ENCODE measurements at regions not wholly inside any gene's neighbourhood (a gene's known extent, or its start where the extent isn't known, plus 50 kb on each side); places are given as distances from the start of the nearest gene placed in this dataset.

DNA sequence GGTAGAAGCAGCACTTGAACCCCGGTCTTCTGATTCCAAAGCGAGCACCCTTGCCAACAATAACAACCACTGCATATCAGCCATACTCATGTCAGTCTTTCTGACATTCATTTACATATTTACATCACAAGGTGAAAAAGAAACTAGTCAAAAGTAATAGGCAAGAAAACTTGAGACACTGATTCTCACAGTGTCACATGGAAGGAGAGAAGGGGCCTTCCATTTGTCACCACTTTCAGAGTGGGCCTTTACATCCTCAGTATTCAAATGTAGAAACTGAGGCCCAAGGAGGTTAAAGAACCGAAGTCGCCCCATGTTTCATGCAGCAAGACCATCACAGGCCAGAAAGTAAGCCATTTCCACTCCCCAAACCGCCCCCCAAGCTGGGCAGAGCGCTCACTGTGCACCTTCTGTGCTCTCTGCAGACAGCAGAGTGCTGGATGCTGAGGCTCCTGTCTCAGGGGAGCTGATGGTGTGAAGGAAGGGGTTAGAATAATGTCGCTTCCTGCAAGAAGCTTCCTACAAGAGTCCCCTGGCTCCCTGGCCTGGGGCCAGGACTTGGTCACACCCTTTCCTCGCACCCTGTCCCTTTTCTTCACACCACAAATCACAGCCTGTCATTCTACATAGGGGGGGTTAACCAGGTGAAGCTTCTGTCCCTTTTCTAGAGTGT is 260.1 kb downstream of the UACA start:
- H3K9me3 ChIP-seq (ENCODE audit: insufficient read depth in 2 of 2, low read depth in 1 of 2, low read length in 1 of 2) = no peaks in the 10 kb centered on the region
- H3K4me3 ChIP-seq (ENCODE audit: extremely low read depth in 1 of 4, insufficient read depth in 2 of 4, low read depth in 3 of 4, low read length in 4 of 4) = no peak overlapping the region
- no peaks in the 10 kb centered on the region for H3K79me1 ChIP-seq (ENCODE audit: low read depth, low read length)
- no peak overlapping the region for H3K4ac ChIP-seq (replicated peaks; ENCODE audit: insufficient read length, low read depth, low read length)
- H2BK15ac ChIP-seq (ENCODE audit: low read length) = no peak overlapping the region
- no peak overlapping the region for H2BK5ac ChIP-seq (ENCODE audit: low read depth, low read length)
- no peak overlapping the region for H3K14ac ChIP-seq (ENCODE audit: insufficient read length)
- H2BK20ac ChIP-seq (ENCODE audit: low read length) = no peak overlapping the region
- H3K9ac ChIP-seq (replicated peaks in 1 of 4; ENCODE audit: extremely low read depth in 1 of 4, low read depth in 3 of 4, low read length in 3 of 4) = no peak overlapping the region
- no peak overlapping the region; the same call in 1 of the 2 replicates for H3K18ac ChIP-seq (ENCODE audit: extremely low read depth, low read length)
- H3K23ac ChIP-seq (ENCODE audit: insufficient read length) = no peak overlapping the region
- 91% methylated on average over 8 of the region's 8 CpGs; no CpG with 5 or more reads in 1 of the 2 experiments for WGBS, 2 experiments (ENCODE audit: extremely low coverage in 1 of 2, insufficient coverage in 1 of 2, insufficient read length in 1 of 2, insufficient replicate concordance in 2 of 2, low coverage in 1 of 2, low lambda C conversion rate in 2 of 2, missing lambda C conversion rate in 1 of 2)
- no peaks in the 10 kb centered on the region for H4K20me1 ChIP-seq (replicated peaks in 1 of 2; ENCODE audit: control insufficient read depth in 1 of 2, insufficient read depth in 2 of 2, low read length in 2 of 2)
- H3K27me3 ChIP-seq (replicated peaks in 1 of 4; ENCODE audit: control insufficient read depth in 3 of 4, extremely low read depth in 1 of 4, insufficient read depth in 3 of 4, low read length in 3 of 4) = no peaks in the 10 kb centered on the region
- H3K56ac ChIP-seq (replicated peaks; ENCODE audit: insufficient read length, low read depth, low read length) = no peak overlapping the region
- no peak for FAIRE-seq
- H2BK12ac ChIP-seq (ENCODE audit: low read depth, low read length) = peak overlapping the region; percentile 50; the same call in 1 of the 2 replicates
- H3K36me3 ChIP-seq (ENCODE audit: control insufficient read depth in 2 of 4, insufficient read depth in 4 of 4, low read length in 3 of 4) = no peaks in the 10 kb centered on the region
- no peak overlapping the region for H4K8ac ChIP-seq (ENCODE audit: extremely low read depth, insufficient read depth, low read length)
- ChIA-PET CTCF (ENCODE audit: partially characterized antibody) (interaction anchor here (1.1 to 3.8 kb wide), 7 partner anchors 7 to 1024 kb away, joined by 3 to 20 read pairs (median 5); no protein-coding TSS in a partner anchor), POLR2A (ENCODE audit: partially characterized antibody) (no interaction called here)
- H2AFZ ChIP-seq (ENCODE audit: low read length) = no peak overlapping the region
- H2AK5ac ChIP-seq (ENCODE audit: low read depth, low read length) = no peak overlapping the region
- H3K27ac ChIP-seq (ENCODE audit: low read depth, low read length) = no peak overlapping the region
- H3K79me2 ChIP-seq (ENCODE audit: control insufficient read depth in 1 of 2, insufficient read depth in 2 of 2, low read length in 2 of 2) = no peaks in the 10 kb centered on the region
- H3K23me2 ChIP-seq (ENCODE audit: low read depth, low read length) = no peaks in the 10 kb centered on the region
- H2BK120ac ChIP-seq (replicated peaks; ENCODE audit: low read depth, low read length) = no peak overlapping the region
- peaks cover 9 to 23% (median 18%) of the 10 kb centered on the region in 4 experiments for H3K4me1 ChIP-seq (replicated peaks in 1 of 4; ENCODE audit: control insufficient read depth in 3 of 4, insufficient read depth in 4 of 4, low read length in 3 of 4)
- no peak overlapping the region for H4K91ac ChIP-seq (replicated peaks; ENCODE audit: insufficient read length, low read length)
- DNase-seq (ENCODE audit: low read depth in 1 of 2, low spot score in 2 of 2) = no peak
- H3K4me2 ChIP-seq (ENCODE audit: insufficient read depth in 1 of 2, low read depth in 2 of 2, low read length in 2 of 2) = no peak overlapping the region
- no peak overlapping the region for H4K5ac ChIP-seq (ENCODE audit: insufficient read length, low read depth, low read length)
- TF ChIP-seq ASH2L (IDR thresholded peaks at IDR 0.05; ENCODE audit: low read length) (no peak), EGR1 (IDR thresholded peaks at IDR 0.05; ENCODE audit: borderline replicate concordance, low read depth, low read length) (no peak), CBX5 (IDR thresholded peaks at IDR 0.05; ENCODE audit: low read depth, low read length) (no peak), HDAC2 (IDR thresholded peaks at IDR 0.05; ENCODE audit: borderline replicate concordance in 1 of 2, low read depth in 2 of 2, low read length in 2 of 2) (no peak), SRF (IDR thresholded peaks at IDR 0.05; ENCODE audit: low read depth, low read length) (no peak), EP300 (IDR thresholded peaks at IDR 0.05; ENCODE audit: borderline replicate concordance in 1 of 2, low read depth in 2 of 2, low read length in 2 of 2) (no peak), RXRA (IDR thresholded peaks at IDR 0.05; ENCODE audit: insufficient read depth, low read depth, low read length) (no peak), YY1 (IDR thresholded peaks at IDR 0.05; ENCODE audit: low read depth, low read length) (no peak), SUZ12 (IDR thresholded peaks at IDR 0.05; ENCODE audit: low read length) (no peak), RNF2 (IDR thresholded peaks at IDR 0.05; ENCODE audit: borderline replicate concordance, low read depth, low read length, missing control alignments, poor library complexity, severe bottlenecking) (no peak), CHD2 (IDR thresholded peaks at IDR 0.05; ENCODE audit: low read length) (no peak), NANOG (IDR thresholded peaks at IDR 0.05; ENCODE audit: insufficient read depth, low read depth, low read length, poor library complexity, severe bottlenecking) (no peak), SP1 (IDR thresholded peaks at IDR 0.05; ENCODE audit: low read depth, low read length) (no peak)

All from H1 (cell line).